IMR-90 (cell line): ENCODE measurements at regions not wholly inside any gene's neighbourhood (a gene's known extent, or its start where the extent isn't known, plus 50 kb on each side); places are given as distances from the start of the nearest gene placed in this dataset.

ENCODE experiments used
- ATAC-seq: fragments of 200-7000 bp; cut with Tn5 transposase; 2 replicates; pipeline ENCODE4 v1.9.1; 2020; ENCODE audit warnings: low read depth, mild to moderate bottlenecking, moderate library complexity
- BruUV-seq: library from RNA; stranded (reverse); fragments of 400-500 nt; replicated peaks from 2 replicates; lab custom pipeline; 2021; lab: Mats Ljungman, UMichigan
- CTCF ChIA-PET: fragments of 300-600 bp; formaldehyde crosslinking; extraction: SDS; loops from one replicate; lab custom pipeline; 2021; ENCODE audit warnings: antibody characterized with exemption; lab: Yijun Ruan, JAX
- POLR2A ChIA-PET: fragments of 300-600 bp; sonication (Branson Sonifier 250); formaldehyde crosslinking; loops from one replicate; lab custom pipeline; 2022; ENCODE audit warnings: antibody characterized with exemption; ENCODE audit not compliant: unreplicated experiment; lab: Charles Lee
- DNase-seq: peaks from one replicate; pipeline ENCODE4 v3.0.0; 2013
- H2AFZ ChIP-seq: replicated peaks from 2 replicates; pipeline ENCODE3; 2013; ENCODE audit warnings: low read length, mild to moderate bottlenecking; ENCODE audit not compliant: poor library complexity
- H2AK5ac ChIP-seq: 2 replicates; pipeline ENCODE4 v1.6.1; 2013; ENCODE audit warnings: low read depth, low read length, inconsistent platforms
- H2AK9ac ChIP-seq: replicated peaks from 2 replicates; pipeline ENCODE3; 2013; ENCODE audit warnings: mild to moderate bottlenecking, low read depth, low read length, moderate library complexity; ENCODE audit not compliant: poor library complexity
- H2BK120ac ChIP-seq: 2 replicates; pipeline ENCODE4 v1.6.1; 2013; ENCODE audit warnings: low read depth, low read length, inconsistent platforms
- H2BK15ac ChIP-seq: 3 replicates; pipeline ENCODE4 v1.6.1; 2013; ENCODE audit warnings: low read depth, low read length, inconsistent platforms
- H2BK20ac ChIP-seq: 2 replicates; pipeline ENCODE4 v1.6.1; 2013; ENCODE audit warnings: low read depth, mild to moderate bottlenecking, inconsistent platforms, low read length, moderate library complexity
- H2BK5ac ChIP-seq: 2 replicates; pipeline ENCODE4 v1.6.1; 2013; ENCODE audit warnings: mild to moderate bottlenecking, low read depth, low read length, inconsistent platforms; ENCODE audit not compliant: poor library complexity, severe bottlenecking
- H3K14ac ChIP-seq: replicated peaks from 2 replicates; pipeline ENCODE4 v1.6.1; 2013; ENCODE audit warnings: low read depth, low read length, inconsistent platforms
- H3K18ac ChIP-seq: 2 replicates; pipeline ENCODE4 v1.6.1; 2013; ENCODE audit warnings: low read depth, low read length, control low read depth
- H3K23ac ChIP-seq: 2 replicates; pipeline ENCODE4 v1.6.1; 2013; ENCODE audit warnings: low read depth, low read length, inconsistent platforms
- H3K27ac ChIP-seq: 2 replicates; pipeline ENCODE4 v1.5.1; 2013; ENCODE audit warnings: mild to moderate bottlenecking, control low read depth, low read length; ENCODE audit not compliant: insufficient read depth
- H3K27me3 ChIP-seq: 2 replicates; pipeline ENCODE4 v1.6.1; 2013; ENCODE audit warnings: low read length; ENCODE audit not compliant: control insufficient read depth, insufficient read depth
- H3K36me3 ChIP-seq: 2 replicates; pipeline ENCODE4 v1.6.1; 2013; ENCODE audit warnings: low read length, mixed read lengths; ENCODE audit not compliant: control insufficient read depth, insufficient read depth
- H3K4ac ChIP-seq: 2 replicates; pipeline ENCODE4 v1.6.1; 2013; ENCODE audit warnings: low read depth, low read length, inconsistent platforms
- H3K4me1 ChIP-seq: 2 replicates; pipeline ENCODE4 v1.6.1; 2013; ENCODE audit warnings: low read length, mixed read lengths; ENCODE audit not compliant: control insufficient read depth, insufficient read depth
- H3K4me2 ChIP-seq: 2 replicates; pipeline ENCODE4 v1.6.1; 2013; ENCODE audit warnings: low read depth, mild to moderate bottlenecking, control low read depth, low read length, moderate library complexity
- H3K4me3 ChIP-seq: 2 replicates; pipeline ENCODE4 v1.5.1; 2013; ENCODE audit warnings: low read depth, mild to moderate bottlenecking, control low read depth, low read length, moderate library complexity; ENCODE audit not compliant: insufficient read depth
- H3K56ac ChIP-seq: 2 replicates; pipeline ENCODE4 v1.6.1; 2013; ENCODE audit warnings: low read length, inconsistent platforms; ENCODE audit not compliant: insufficient read depth; ENCODE audit errors: extremely low read depth
- H3K79me1 ChIP-seq, 2 experiments: 2 replicates each; pipeline ENCODE4 v1.6.1; 2013; ENCODE audit warnings: low read length in 2 of 2, inconsistent platforms in 1 of 2, low read depth in 1 of 2
- H3K9ac ChIP-seq: 2 replicates; pipeline ENCODE4 v1.6.1; 2013; ENCODE audit warnings: low read depth, low read length, control low read depth
- H3K9me1 ChIP-seq: 2 replicates; pipeline ENCODE4 v1.6.1; 2013; ENCODE audit warnings: low read length, inconsistent platforms; ENCODE audit not compliant: insufficient read depth
- H3K9me3 ChIP-seq: 2 replicates; pipeline ENCODE4 v1.6.1; 2013; ENCODE audit warnings: low read length; ENCODE audit not compliant: control insufficient read depth, insufficient read depth
- H4K20me1 ChIP-seq: 2 replicates; pipeline ENCODE4 v1.6.1; 2013; ENCODE audit warnings: low read length, inconsistent platforms; ENCODE audit not compliant: insufficient read depth
- H4K5ac ChIP-seq: 2 replicates; pipeline ENCODE4 v1.6.1; 2013; ENCODE audit warnings: mild to moderate bottlenecking, low read depth, low read length, control low read depth
- H4K8ac ChIP-seq, 2 experiments: 2 replicates each; pipeline ENCODE4 v1.6.1; 2013; ENCODE audit warnings: low read depth in 2 of 2, low read length in 2 of 2, control low read depth in 1 of 2, inconsistent platforms in 1 of 2
- H4K91ac ChIP-seq: 2 replicates; pipeline ENCODE4 v1.6.1; 2013; ENCODE audit warnings: low read depth, low read length, inconsistent platforms; ENCODE audit not compliant: insufficient read depth
- BHLHE40 ChIP-seq: fragments of 150-350 bp; IDR thresholded peaks from 2 replicates; pipeline ENCODE4 v1.6.1; 2016; ENCODE audit warnings: mild to moderate bottlenecking, low read depth, low read length
- CHD1 ChIP-seq: IDR thresholded peaks from 2 replicates; pipeline ENCODE4 v1.6.1; 2012; ENCODE audit warnings: low read depth, low read length, improper control_type of control experiment
- FOS ChIP-seq: fragments of 150-350 bp; IDR thresholded peaks from 2 replicates; pipeline ENCODE4 v1.6.1; 2016; ENCODE audit warnings: low read depth, low read length
- RCOR1 ChIP-seq: IDR thresholded peaks from 2 replicates; pipeline ENCODE4 v1.6.1; 2012; ENCODE audit warnings: mild to moderate bottlenecking, low read length, improper control_type of control experiment; ENCODE audit not compliant: insufficient replicate concordance
- WGBS, 2 experiments: methylation state at CpG; one replicate each; pipeline versions ENCODE4 v1.1.5 to v1.1.7; 2013; ENCODE audit warnings: missing lambda C conversion rate in 2 of 2; ENCODE audit not compliant: insufficient read length in 1 of 2; ENCODE audit errors: extremely low coverage in 2 of 2; 5-methylcytosine and 5-hydroxymethylcytosine counted together
- dilution Hi-C: fragments of 300-500 bp; cut with HindIII; formaldehyde crosslinking; loops from one replicate; pipeline ENCODE4 v1.14.3; 2018; ENCODE audit warnings: low sequenced_read_pairs; ENCODE audit not compliant: unreplicated experiment
- in situ Hi-C: fragments of 300-500 bp; cut with MboI; formaldehyde crosslinking; loops from 3 replicates; pipeline ENCODE4 v1.14.3; 2019; ENCODE audit warnings: low sequenced_read_pairs, inconsistent platforms, mixed read lengths
- intact Hi-C: fragments of 100-400 bp; cut with micrococcal nuclease; formaldehyde crosslinking; loops from 2 replicates; pipeline ENCODE4 v1.10.0; 2022
- TF ChIP-seq, protein P1 (sequence below): fragments of 150-350 bp; IDR thresholded peaks from 2 replicates; pipeline ENCODE4 v1.6.1; 2016; ENCODE audit warnings: low read depth, mild to moderate bottlenecking, low read length, moderate library complexity, borderline replicate concordance

DNA sequence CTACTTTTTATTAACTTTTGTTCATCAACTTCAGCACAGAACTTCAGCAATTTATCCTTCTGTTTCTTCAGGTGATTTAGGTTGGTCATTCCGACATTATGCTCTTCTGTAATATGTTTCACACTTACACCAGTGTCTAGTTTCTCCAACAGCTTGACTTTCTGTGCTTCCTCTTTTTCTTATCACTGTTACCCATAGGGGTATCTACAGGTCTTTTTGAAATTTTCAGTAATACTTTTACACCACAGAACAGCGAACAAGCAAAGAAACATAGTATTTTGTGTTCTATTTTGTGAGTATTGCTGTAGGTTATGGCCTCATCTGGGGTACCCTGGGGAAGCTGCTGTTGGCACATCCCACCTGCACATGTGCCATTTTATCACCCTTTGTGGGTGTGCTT is 260.7 kb downstream of the NSUN3 start:
- no TSS peak for BruUV-seq
- Histone ChIP-seq H3K79me1 (no peaks in the 10 kb centered on the region), H3K4me2 (no peak overlapping the region), H2AK9ac (no peak overlapping the region), H4K8ac (no peak overlapping the region), H2BK5ac (no peak overlapping the region), H2BK120ac (no peak overlapping the region), H2BK20ac (no peak overlapping the region), H3K27me3 (no peaks in the 10 kb centered on the region), H3K23ac (no peak overlapping the region), H3K9ac (no peak overlapping the region), H4K91ac (no peak overlapping the region), H2BK15ac (no peak overlapping the region), H3K9me1 (no peaks in the 10 kb centered on the region), H4K20me1 (no peaks in the 10 kb centered on the region), H2AK5ac (no peak overlapping the region), H3K9me3 (no peaks in the 10 kb centered on the region), H3K27ac (no peak overlapping the region), H3K4me1 (no peaks in the 10 kb centered on the region), H2AFZ (no peak overlapping the region), H3K4me3 (no peak overlapping the region), H3K18ac (no peak overlapping the region), H3K36me3 (no peaks in the 10 kb centered on the region), H3K4ac (no peak overlapping the region), H3K14ac (no peak overlapping the region), H3K56ac (no peak overlapping the region), H4K5ac (no peak overlapping the region)
- in situ Hi-C loops: no loop called here
- ChIA-PET POLR2A (no interaction called here), CTCF (no interaction called here)
- dilution Hi-C loops: no loop called here
- no peak for ATAC-seq
- no peak for TF ChIP-seq CHD1
- TF ChIP-seq, protein P1, sequence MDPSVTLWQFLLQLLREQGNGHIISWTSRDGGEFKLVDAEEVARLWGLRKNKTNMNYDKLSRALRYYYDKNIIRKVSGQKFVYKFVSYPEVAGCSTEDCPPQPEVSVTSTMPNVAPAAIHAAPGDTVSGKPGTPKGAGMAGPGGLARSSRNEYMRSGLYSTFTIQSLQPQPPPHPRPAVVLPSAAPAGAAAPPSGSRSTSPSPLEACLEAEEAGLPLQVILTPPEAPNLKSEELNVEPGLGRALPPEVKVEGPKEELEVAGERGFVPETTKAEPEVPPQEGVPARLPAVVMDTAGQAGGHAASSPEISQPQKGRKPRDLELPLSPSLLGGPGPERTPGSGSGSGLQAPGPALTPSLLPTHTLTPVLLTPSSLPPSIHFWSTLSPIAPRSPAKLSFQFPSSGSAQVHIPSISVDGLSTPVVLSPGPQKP: no peak
- no peak for TF ChIP-seq RCOR1
- no peak for TF ChIP-seq BHLHE40
- no peak for TF ChIP-seq FOS
- DNase-seq: no peak
- no CpG with 5 or more reads among the region's 2 CpGs for WGBS, 2 experiments
- intact Hi-C loops: no loop called here
